Tibial nerve (tissue), 4 donors: ENCODE measurements at regions not wholly inside any gene's neighbourhood (a gene's known extent, or its start where the extent isn't known, plus 50 kb on each side); places are given as distances from the start of the nearest gene placed in this dataset.

Source experiments
- CTCF ChIP-seq, 5 experiments: fragments of 200-600 bp in 3 of 5; fragments of 450-650 bp in 2 of 5; sonication (generic) in 3 of 5; IDR thresholded peaks; one replicate each; pipeline ENCODE4 v1.5.1; 2016 to 2019; ENCODE audit warnings: antibody characterized with exemption in 5 of 5, mild to moderate bottlenecking in 3 of 5, moderate library complexity in 2 of 5
- EP300 ChIP-seq, 2 donors: sonication (generic); formaldehyde crosslinking; IDR thresholded peaks; one replicate each; pipeline ENCODE4 v1.6.1; 2017; ENCODE audit warnings: antibody characterized with exemption in 2 of 2, mild to moderate bottlenecking in 1 of 2
- POLR2A ChIP-seq, 2 donors: fragments of 450-650 bp; IDR thresholded peaks; one replicate each; pipeline ENCODE4 v1.6.1; 2017; ENCODE audit warnings: antibody characterized with exemption in 2 of 2, mild to moderate bottlenecking in 2 of 2, moderate library complexity in 2 of 2

GRCh38 chr1:208528578-208529240 lies 284.5 kb upstream of the PLXNA2 start:
- TF ChIP-seq CTCF (IDR thresholded peaks at IDR 0.05): no peak
- no peak for TF ChIP-seq POLR2A (IDR thresholded peaks at IDR 0.05)
- TF ChIP-seq EP300 (IDR thresholded peaks at IDR 0.05): no peak
